GM12873 (cell line): ENCODE measurements at regions not wholly inside any gene's neighbourhood (a gene's known extent, or its start where the extent isn't known, plus 50 kb on each side); places are given as distances from the start of the nearest gene placed in this dataset.

Source experiments
- CTCF ChIP-seq: IDR thresholded peaks from 2 replicates; pipeline ENCODE4 v1.5.1; 2012; ENCODE audit warnings: low read depth, mild to moderate bottlenecking, moderate library complexity, low read length, control low read depth; ENCODE audit not compliant: insufficient read depth; ENCODE audit errors: missing control alignments

GRCh38 chr20:22830138-22830537 lies 205.0 kb upstream of the SSTR4 start:
- no peak for TF ChIP-seq CTCF

- TF ChIP-seq CTCF: no peak
Measured at GRCh38 chr20:22833851-22834250, 201.3 kb upstream of the SSTR4 start.

DNA sequence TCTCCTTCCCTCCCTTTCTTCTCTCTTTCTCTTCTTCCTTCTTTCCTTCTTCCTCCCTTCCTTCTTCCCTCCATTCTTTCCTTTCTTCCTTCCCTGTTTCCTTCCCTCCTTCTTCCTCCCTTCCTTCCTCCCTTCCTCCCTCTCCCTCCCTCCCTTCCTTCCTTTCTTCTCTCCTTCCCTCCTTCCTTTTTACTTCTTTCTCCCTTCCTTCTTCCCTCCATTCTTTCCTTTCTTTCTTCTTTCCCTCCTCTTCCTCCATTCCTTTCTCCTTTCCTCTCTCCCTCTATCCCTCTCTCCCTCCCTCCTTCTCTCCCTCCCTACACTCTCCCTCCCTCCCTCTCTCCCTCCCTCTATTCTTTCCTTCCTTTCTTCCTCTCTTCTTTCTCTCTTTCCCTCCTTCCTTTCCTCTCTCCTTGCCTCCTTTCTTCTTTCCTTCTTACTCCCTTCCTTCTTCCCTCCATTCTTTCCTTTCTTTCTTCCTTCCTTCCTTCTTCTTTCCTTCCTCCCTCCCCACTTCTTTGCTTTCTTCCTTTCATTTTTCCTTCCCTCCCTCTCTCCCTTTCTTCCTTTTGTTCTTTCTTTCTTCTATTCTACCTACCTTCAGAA lies 200.4 kb upstream of the SSTR4 start:
- no peak for TF ChIP-seq CTCF

GRCh38 chr20:22836211-22836610 lies 198.9 kb upstream of the SSTR4 start:
- TF ChIP-seq CTCF: no peak

DNA sequence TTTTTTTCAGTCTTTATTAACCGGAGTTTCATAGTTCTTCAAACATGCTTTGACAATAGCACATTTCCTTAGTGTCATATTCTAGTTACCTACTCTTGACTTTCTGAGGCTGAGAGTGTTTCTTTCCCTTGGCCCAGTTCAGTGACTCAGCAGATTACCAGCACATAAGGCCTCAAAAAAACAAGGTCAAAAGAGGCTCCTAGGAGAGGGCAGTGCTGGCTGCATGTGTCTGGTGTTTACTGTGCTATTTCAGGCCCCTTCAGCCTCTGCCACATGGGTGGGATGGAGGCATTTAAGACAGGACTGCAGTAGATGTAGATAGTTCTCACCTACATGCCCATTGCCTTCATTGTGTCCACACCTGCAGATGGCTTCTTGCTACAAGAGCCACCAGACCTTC lies 198.2 kb upstream of the SSTR4 start:
- no peak for TF ChIP-seq CTCF

DNA sequence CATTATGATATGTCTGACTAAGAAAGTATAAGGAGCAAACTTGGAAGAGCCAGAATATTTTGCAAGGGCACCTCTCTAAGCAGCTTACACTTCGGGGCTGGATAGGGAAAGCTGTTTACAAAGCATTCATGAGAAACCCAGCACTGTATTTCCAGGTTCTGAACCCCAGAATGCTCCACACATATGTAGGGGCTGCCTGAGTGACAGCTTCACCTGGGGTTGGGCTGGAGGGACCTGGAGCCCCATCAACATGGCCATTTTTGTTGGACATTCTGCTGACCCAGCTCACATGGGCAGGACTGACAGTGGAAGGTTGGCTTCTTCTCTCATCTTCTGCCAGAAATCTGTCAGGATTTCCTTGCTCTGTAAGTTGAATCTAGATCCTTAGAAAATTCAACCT lies 197.1 kb upstream of the SSTR4 start:
- no peak for TF ChIP-seq CTCF

- TF ChIP-seq CTCF: no peak
Measured at GRCh38 chr20:22841846-22842245, 193.3 kb upstream of the SSTR4 start.
